Esophagus muscularis mucosa (tissue), 3 donors: ENCODE measurements at regions not wholly inside any gene's neighbourhood (a gene's known extent, or its start where the extent isn't known, plus 50 kb on each side); places are given as distances from the start of the nearest gene placed in this dataset.
"Not testable (repeated sequence)": the region's sequence is repeated elsewhere in the genome, so short reads cannot be mapped to it uniquely, and the experiment has no call there.

Experiments used
- POLR2A ChIP-seq: fragments of 450-650 bp; IDR thresholded peaks from one replicate; pipeline ENCODE4 v1.6.1; 2017; ENCODE audit warnings: antibody characterized with exemption, moderate library complexity, mild to moderate bottlenecking, low read depth
- TF ChIP-seq, protein P1 (sequence below), 3 experiments: fragments of 200-600 bp in 2 of 3; fragments of 450-650 bp in 1 of 3; sonication (generic) in 2 of 3; IDR thresholded peaks; one replicate each; pipeline ENCODE4 v1.5.1; 2017 to 2019; ENCODE audit warnings: antibody characterized with exemption in 3 of 3, mild to moderate bottlenecking in 2 of 3, moderate library complexity in 1 of 3

DNA sequence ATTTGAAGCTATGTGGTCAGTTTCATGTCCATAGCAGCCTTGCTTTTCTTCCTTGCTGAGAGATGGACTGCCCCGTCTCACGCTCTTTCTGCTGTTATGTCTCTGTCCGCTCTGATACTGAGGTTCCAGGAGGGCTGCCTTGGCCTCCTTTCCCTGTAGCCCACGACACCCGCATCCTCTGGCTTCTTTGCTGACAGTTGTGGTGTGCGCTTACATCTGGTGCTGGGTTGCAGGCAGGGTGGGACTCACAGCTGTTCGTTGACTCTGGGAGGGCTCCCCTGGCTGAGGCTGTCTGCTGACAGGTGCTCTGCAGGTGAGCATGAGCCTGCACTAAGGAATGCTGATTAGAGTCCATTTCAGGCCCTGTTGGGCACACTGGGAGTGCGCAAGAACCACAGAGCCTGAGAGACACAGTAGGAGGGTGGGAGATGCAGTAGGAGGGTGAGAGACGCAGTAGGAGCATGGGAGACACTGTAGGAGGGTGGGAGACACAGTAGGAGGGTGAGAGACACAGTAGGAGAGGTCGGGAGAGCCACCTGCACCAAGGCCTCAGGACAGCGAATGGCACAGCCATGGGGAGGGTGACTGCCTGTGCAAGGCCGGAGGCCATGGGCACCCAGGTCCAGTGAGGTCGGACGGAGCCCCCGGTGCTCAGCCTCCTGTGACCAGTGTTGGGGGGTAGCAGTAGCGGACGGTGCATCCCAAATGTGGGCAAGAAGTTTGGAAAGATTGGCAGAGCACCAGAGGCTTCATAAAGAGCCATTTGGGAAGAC is 71.5 kb downstream of the NPIPB11 start:
- TF ChIP-seq, protein P1, sequence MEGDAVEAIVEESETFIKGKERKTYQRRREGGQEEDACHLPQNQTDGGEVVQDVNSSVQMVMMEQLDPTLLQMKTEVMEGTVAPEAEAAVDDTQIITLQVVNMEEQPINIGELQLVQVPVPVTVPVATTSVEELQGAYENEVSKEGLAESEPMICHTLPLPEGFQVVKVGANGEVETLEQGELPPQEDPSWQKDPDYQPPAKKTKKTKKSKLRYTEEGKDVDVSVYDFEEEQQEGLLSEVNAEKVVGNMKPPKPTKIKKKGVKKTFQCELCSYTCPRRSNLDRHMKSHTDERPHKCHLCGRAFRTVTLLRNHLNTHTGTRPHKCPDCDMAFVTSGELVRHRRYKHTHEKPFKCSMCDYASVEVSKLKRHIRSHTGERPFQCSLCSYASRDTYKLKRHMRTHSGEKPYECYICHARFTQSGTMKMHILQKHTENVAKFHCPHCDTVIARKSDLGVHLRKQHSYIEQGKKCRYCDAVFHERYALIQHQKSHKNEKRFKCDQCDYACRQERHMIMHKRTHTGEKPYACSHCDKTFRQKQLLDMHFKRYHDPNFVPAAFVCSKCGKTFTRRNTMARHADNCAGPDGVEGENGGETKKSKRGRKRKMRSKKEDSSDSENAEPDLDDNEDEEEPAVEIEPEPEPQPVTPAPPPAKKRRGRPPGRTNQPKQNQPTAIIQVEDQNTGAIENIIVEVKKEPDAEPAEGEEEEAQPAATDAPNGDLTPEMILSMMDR (IDR thresholded peaks at IDR 0.05) = not testable (repeated sequence)
- not testable (repeated sequence) for TF ChIP-seq POLR2A
